Neutrophil (primary cell): ENCODE measurements at regions not wholly inside any gene's neighbourhood (a gene's known extent, or its start where the extent isn't known, plus 50 kb on each side); places are given as distances from the start of the nearest gene placed in this dataset.

ENCODE experiments used
- H3K27ac ChIP-seq: fragments of 200-600 bp; sonication (generic); 2 replicates; pipeline ENCODE4 v1.5.1; 2016; ENCODE audit warnings: mild to moderate bottlenecking, moderate library complexity
- H3K27me3 ChIP-seq: fragments of 200-600 bp; sonication (generic); 2 replicates; pipeline ENCODE4 v1.6.0; 2016; ENCODE audit warnings: mild to moderate bottlenecking
- H3K36me3 ChIP-seq: fragments of 200-600 bp; sonication (generic); 2 replicates; pipeline ENCODE4 v1.5.1; 2017
- H3K4me1 ChIP-seq, 2 experiments: fragments of 200-600 bp in 1 of 2; sonication (generic) in 1 of 2; 1 replicate in 1 of 2; 2 replicates in 1 of 2; pipeline versions ENCODE4 v1.5.1 to v1.6.1; 2013 to 2016; ENCODE audit warnings: low read depth in 1 of 2, low read length in 1 of 2, mild to moderate bottlenecking in 1 of 2, moderate library complexity in 1 of 2; ENCODE audit not compliant: control insufficient read depth in 1 of 2, insufficient read depth in 1 of 2
- H3K4me3 ChIP-seq, 2 experiments: fragments of 200-600 bp in 1 of 2; sonication (generic) in 1 of 2; 1 replicate in 1 of 2; 2 replicates in 1 of 2; pipeline ENCODE4 v1.5.1; 2013 to 2016; ENCODE audit warnings: low read depth in 1 of 2, low read length in 1 of 2, mild to moderate bottlenecking in 1 of 2, moderate library complexity in 1 of 2
- H3K9me3 ChIP-seq: fragments of 200-600 bp; sonication (generic); 2 replicates; pipeline ENCODE4 v1.5.1; 2016
- TF ChIP-seq, protein P1 (sequence below): fragments of 200-600 bp; sonication (generic); IDR thresholded peaks from 2 replicates; pipeline ENCODE4 v1.5.1; 2016; ENCODE audit warnings: antibody characterized with exemption

DNA sequence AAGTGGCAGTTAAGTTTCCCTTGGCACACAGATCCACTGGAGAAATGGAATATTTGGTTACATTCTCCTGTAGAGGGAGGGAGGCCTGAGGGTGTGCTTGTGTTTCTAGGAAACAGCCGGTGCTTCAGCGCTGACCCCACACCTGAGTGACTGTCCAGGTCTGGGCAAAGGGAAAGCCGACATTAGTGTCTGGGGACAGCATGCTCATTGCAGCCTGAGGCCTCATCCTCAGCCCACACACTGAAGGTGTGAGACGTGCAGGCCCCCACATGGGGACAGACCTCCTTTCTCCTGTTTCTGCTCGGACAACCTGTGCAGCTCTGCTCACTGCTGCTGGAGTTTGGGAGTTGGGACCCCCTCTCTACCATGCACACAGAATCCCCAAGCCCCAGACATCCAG, 178.3 kb downstream of the ACKR3 start:
- H3K27ac ChIP-seq: peak overlapping the region; percentile 79
- TF ChIP-seq, protein P1, sequence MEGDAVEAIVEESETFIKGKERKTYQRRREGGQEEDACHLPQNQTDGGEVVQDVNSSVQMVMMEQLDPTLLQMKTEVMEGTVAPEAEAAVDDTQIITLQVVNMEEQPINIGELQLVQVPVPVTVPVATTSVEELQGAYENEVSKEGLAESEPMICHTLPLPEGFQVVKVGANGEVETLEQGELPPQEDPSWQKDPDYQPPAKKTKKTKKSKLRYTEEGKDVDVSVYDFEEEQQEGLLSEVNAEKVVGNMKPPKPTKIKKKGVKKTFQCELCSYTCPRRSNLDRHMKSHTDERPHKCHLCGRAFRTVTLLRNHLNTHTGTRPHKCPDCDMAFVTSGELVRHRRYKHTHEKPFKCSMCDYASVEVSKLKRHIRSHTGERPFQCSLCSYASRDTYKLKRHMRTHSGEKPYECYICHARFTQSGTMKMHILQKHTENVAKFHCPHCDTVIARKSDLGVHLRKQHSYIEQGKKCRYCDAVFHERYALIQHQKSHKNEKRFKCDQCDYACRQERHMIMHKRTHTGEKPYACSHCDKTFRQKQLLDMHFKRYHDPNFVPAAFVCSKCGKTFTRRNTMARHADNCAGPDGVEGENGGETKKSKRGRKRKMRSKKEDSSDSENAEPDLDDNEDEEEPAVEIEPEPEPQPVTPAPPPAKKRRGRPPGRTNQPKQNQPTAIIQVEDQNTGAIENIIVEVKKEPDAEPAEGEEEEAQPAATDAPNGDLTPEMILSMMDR: no peak
- H3K36me3 ChIP-seq: no peaks in the 10 kb centered on the region
- no peaks in the 10 kb centered on the region for H3K9me3 ChIP-seq
- no peaks in the 10 kb centered on the region for H3K27me3 ChIP-seq
- H3K4me1 ChIP-seq: peaks cover 23 to 37% of the 10 kb centered on the region in 2 experiments
- peak overlapping the region; percentile 10 to 28 for H3K4me3 ChIP-seq

DNA sequence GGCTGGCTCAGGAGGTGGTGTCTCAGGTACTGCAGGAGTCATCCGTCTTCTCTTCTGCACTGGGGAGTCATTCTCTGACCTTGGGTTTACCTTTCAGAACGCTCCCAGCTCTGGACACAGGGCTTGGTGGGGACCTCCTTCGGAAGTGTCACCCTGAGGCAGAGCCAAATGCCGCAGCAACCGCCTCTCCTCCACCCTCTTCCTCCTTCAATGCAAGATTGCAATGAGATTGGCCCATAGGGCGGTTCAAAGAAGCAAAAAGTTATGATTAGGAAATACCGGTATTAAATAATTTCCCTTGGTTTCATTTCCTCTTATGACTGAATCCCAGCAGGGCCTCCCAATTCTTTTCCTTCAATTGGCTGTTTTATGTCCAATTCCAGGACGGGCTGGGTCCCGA, 178.8 kb downstream of the ACKR3 start:
- H3K27me3 ChIP-seq: no peaks in the 10 kb centered on the region
- H3K4me3 ChIP-seq: peak overlapping the region; percentile 10 to 28
- H3K4me1 ChIP-seq: peaks cover 23 to 37% of the 10 kb centered on the region in 2 experiments
- no peaks in the 10 kb centered on the region for H3K9me3 ChIP-seq
- H3K36me3 ChIP-seq: no peaks in the 10 kb centered on the region
- TF ChIP-seq, protein P1: no peak
- H3K27ac ChIP-seq: peak overlapping the region; percentile 79

DNA sequence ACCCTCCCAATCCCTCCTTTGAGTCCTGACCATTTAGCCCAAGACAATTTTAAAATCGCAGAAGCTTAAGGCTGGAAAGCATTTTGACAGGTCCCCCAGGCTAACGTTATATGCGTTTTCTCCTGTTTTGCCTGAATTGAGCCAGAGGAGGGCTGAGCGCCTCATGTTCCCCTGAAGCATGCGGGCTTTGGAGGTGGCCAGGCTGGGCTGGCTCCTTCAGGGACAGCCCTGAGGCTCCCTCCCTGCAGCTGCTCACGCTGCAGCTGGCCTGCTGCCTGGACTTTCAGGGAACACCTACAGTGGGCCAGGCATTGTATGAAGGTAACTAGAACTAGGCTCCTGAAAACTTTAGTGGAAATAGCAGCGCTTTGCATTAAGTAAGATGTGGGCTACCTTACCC, 179.2 kb downstream of the ACKR3 start:
- Histone ChIP-seq H3K27ac (peak overlapping the region; percentile 79), H3K9me3 (no peaks in the 10 kb centered on the region), H3K4me1 (peaks cover 23 to 37% of the 10 kb centered on the region in 2 experiments), H3K27me3 (no peaks in the 10 kb centered on the region), H3K4me3 (peak overlapping the region; percentile 10 to 28), H3K36me3 (no peaks in the 10 kb centered on the region)
- TF ChIP-seq, protein P1: no peak

DNA sequence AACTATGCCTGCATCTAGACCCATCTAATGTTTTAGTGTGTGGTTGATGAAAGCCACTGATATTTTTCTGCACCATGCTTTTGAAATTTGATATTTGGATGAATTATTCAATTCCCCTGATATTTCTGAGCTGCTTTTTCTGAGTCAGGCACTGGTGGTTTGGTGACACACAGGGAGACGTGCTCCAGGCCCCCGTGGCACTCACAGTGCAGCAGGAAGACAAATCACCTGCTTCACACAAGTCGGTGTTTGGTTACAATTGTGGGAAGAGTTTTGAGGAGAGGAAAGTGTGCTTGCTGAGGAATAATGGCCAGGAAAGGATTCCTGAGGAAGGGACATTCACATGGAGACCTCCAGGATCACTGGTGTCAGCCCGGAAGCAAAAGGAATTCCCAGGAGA, 179.7 kb downstream of the ACKR3 start:
- Histone ChIP-seq H3K9me3 (no peaks in the 10 kb centered on the region), H3K4me3 (no peak overlapping the region), H3K36me3 (no peaks in the 10 kb centered on the region), H3K27me3 (no peaks in the 10 kb centered on the region), H3K27ac (peak overlapping the region; percentile 79), H3K4me1 (peaks cover 23 to 37% of the 10 kb centered on the region in 2 experiments)
- TF ChIP-seq, protein P1: no peak

DNA sequence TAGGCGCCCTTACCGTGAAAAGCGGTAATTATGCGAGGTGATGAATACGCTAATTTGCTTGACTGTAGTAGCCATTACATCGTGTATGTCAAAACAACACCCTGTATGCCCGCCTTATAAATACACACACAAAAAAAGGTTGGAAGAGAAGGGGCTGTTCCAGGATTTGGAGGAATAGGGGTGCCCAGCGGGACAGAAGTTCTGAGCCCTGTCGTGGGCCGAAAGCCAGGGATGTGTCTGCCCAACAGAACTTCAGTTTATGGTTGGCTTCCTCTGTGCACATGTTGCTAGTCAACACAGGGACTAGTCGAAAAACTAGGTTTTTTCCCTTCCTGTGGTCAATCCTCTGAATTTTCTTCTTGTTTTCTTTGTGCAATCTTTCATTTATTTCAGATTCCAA, 182.5 kb downstream of the ACKR3 start:
- H3K4me1 ChIP-seq: peaks cover 23 to 33% of the 10 kb centered on the region in 2 experiments
- no peak overlapping the region for H3K27ac ChIP-seq
- no peak overlapping the region for H3K4me3 ChIP-seq
- no peaks in the 10 kb centered on the region for H3K36me3 ChIP-seq
- no peaks in the 10 kb centered on the region for H3K27me3 ChIP-seq
- H3K9me3 ChIP-seq: no peaks in the 10 kb centered on the region
- TF ChIP-seq, protein P1: no peak
